ENCODE measurements at regions not wholly inside any gene's neighbourhood (a gene's known extent, or its start where the extent isn't known, plus 50 kb on each side); places are given as distances from the start of the nearest gene placed in this dataset.
A peak's percentile ranks its signal among the peaks of the same experiment; 100 is the strongest.

GRCh38 chr10:118537623-118538022 lies 57.8 kb downstream of the PRLHR start:
- Histone ChIP-seq H3K27ac (ENCODE audit: low read depth in 2 of 2, low read length in 2 of 2) (no peak overlapping the region), H3K9ac (ENCODE audit: low read length in 3 of 3) (no peak overlapping the region), H3K4me1 (ENCODE audit: control insufficient read depth in 2 of 3, insufficient read depth in 2 of 3, low read depth in 1 of 3, low read length in 3 of 3) (no peaks in the 10 kb centered on the region), H3K4me3 (ENCODE audit: low read length in 3 of 3) (no peak overlapping the region), H3K27me3 (ENCODE audit: control insufficient read depth, insufficient read depth, low read length) (no peaks in the 10 kb centered on the region), H3K9me3 (ENCODE audit: control insufficient read depth in 2 of 3, insufficient read depth in 1 of 3, low read length in 3 of 3) (peaks cover 0 to 2% (median 0%) of the 10 kb centered on the region in 3 donors), H3K36me3 (ENCODE audit: control insufficient read depth in 2 of 3, insufficient read depth in 3 of 3, low read length in 3 of 3) (no peaks in the 10 kb centered on the region)
- FAIRE-seq (no peak), DNase-seq (no peak)
- intact Hi-C loops (cut with DNase I) = no loop called here
- TF ChIP-seq, protein P1, sequence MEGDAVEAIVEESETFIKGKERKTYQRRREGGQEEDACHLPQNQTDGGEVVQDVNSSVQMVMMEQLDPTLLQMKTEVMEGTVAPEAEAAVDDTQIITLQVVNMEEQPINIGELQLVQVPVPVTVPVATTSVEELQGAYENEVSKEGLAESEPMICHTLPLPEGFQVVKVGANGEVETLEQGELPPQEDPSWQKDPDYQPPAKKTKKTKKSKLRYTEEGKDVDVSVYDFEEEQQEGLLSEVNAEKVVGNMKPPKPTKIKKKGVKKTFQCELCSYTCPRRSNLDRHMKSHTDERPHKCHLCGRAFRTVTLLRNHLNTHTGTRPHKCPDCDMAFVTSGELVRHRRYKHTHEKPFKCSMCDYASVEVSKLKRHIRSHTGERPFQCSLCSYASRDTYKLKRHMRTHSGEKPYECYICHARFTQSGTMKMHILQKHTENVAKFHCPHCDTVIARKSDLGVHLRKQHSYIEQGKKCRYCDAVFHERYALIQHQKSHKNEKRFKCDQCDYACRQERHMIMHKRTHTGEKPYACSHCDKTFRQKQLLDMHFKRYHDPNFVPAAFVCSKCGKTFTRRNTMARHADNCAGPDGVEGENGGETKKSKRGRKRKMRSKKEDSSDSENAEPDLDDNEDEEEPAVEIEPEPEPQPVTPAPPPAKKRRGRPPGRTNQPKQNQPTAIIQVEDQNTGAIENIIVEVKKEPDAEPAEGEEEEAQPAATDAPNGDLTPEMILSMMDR (IDR thresholded peaks at IDR 0.05; ENCODE audit: borderline replicate concordance, extremely low read depth, insufficient read depth) = no peak

- H3K9ac ChIP-seq (ENCODE audit: low read length in 3 of 3) = no peak overlapping the region
- TF ChIP-seq, protein P1 (IDR thresholded peaks at IDR 0.05; ENCODE audit: borderline replicate concordance, extremely low read depth, insufficient read depth) = no peak
- H3K4me1 ChIP-seq (ENCODE audit: control insufficient read depth in 2 of 3, insufficient read depth in 2 of 3, low read depth in 1 of 3, low read length in 3 of 3) = no peaks in the 10 kb centered on the region
- no peaks in the 10 kb centered on the region for H3K36me3 ChIP-seq (ENCODE audit: control insufficient read depth in 2 of 3, insufficient read depth in 3 of 3, low read length in 3 of 3)
- no peak overlapping the region for H3K4me3 ChIP-seq (ENCODE audit: low read length in 3 of 3)
- intact Hi-C loops (cut with DNase I) = no loop called here
- peaks cover 0 to 2% (median 0%) of the 10 kb centered on the region in 3 donors for H3K9me3 ChIP-seq (ENCODE audit: control insufficient read depth in 2 of 3, insufficient read depth in 1 of 3, low read length in 3 of 3)
- DNase-seq = no peak
- H3K27me3 ChIP-seq (ENCODE audit: control insufficient read depth, insufficient read depth, low read length) = no peaks in the 10 kb centered on the region
- H3K27ac ChIP-seq (ENCODE audit: low read depth in 2 of 2, low read length in 2 of 2) = no peak overlapping the region
- no peak for FAIRE-seq
Measured at GRCh38 chr10:118534136-118534535, 61.3 kb downstream of the PRLHR start.

DNA sequence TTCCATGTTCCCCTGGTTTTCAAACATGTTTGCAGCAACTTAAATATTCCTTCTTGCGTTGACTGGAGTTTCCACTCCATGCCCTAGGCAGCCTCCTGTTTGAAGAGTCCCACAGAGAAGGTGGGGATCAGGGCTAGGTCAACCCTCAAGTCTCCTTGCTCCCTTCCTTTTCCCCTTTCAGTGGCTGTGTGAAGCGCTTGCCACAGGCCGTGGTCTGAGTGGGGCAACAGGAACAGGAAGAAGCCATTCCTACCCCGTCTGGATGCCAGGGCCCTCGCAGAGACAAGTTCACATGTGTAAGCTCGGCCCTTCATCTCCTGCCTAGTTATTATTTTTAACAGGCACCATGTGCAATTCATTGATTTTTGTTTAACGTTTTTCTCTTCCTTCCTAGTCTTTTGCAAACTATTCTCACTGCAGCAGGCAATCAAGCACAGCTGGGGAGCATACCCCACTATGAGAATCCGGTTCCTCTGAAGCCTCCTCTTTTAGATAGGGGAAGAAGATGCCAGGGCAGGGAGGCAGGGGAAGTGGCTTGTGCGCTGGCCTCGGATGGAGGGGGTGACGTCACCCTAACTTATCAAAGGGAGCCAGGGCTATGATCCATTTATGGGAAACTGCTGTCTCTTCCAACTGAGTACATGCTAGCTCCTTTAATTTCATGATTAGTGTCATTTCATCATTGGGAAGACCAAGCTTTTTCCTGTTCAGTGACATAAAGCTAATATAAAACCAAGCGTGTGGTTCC lies 64.2 kb downstream of the PRLHR start:
- Histone ChIP-seq H3K4me3 (ENCODE audit: low read length in 3 of 3) (no peak overlapping the region), H3K9me3 (ENCODE audit: control insufficient read depth in 2 of 3, insufficient read depth in 1 of 3, low read length in 3 of 3) (no peaks in the 10 kb centered on the region), H3K36me3 (ENCODE audit: control insufficient read depth in 2 of 3, insufficient read depth in 3 of 3, low read length in 3 of 3) (no peaks in the 10 kb centered on the region), H3K4me1 (ENCODE audit: control insufficient read depth in 2 of 3, insufficient read depth in 2 of 3, low read depth in 1 of 3, low read length in 3 of 3) (no peaks in the 10 kb centered on the region), H3K27ac (ENCODE audit: low read depth in 2 of 2, low read length in 2 of 2) (no peak overlapping the region), H3K9ac (ENCODE audit: low read length in 3 of 3) (no peak overlapping the region), H3K27me3 (ENCODE audit: control insufficient read depth, insufficient read depth, low read length) (no peaks in the 10 kb centered on the region)
- TF ChIP-seq, protein P1 (IDR thresholded peaks at IDR 0.05; ENCODE audit: borderline replicate concordance, extremely low read depth, insufficient read depth) = no peak
- intact Hi-C loops (cut with DNase I) = no loop called here
- DNase-seq (peak in 1 of 5 donors; percentile 10), FAIRE-seq (no peak)
